GM21381 (cell line): ENCODE measurements at regions not wholly inside any gene's neighbourhood (a gene's known extent, or its start where the extent isn't known, plus 50 kb on each side); places are given as distances from the start of the nearest gene placed in this dataset.

ENCODE experiments used
- ATAC-seq: cut with Tn5 transposase; IDR thresholded peaks from one replicate; pipeline ENCODE4 v1.9.1; 2021; ENCODE audit warnings: mild to moderate bottlenecking, moderate library complexity; ENCODE audit not compliant: unreplicated experiment

DNA sequence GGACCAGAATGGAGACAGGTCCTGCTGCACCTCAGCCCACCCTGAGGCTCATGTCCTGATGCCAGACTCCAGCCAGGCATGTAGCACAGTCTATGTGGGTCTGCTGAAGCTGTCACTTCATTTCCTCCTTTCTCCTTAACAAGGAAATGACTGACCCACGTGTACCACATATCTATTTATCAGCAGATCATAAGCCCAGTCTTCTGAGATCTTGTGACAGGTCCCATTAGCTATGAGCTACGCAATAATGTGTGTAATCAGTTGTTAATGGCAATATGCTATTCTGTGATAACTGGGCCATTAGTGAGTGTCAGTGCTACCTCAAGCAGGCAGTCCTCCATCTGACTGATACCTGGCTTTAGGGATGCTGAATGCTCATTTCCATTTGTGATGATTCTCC is 615.3 kb downstream of the BCL11A start:
- no peak for ATAC-seq

DNA sequence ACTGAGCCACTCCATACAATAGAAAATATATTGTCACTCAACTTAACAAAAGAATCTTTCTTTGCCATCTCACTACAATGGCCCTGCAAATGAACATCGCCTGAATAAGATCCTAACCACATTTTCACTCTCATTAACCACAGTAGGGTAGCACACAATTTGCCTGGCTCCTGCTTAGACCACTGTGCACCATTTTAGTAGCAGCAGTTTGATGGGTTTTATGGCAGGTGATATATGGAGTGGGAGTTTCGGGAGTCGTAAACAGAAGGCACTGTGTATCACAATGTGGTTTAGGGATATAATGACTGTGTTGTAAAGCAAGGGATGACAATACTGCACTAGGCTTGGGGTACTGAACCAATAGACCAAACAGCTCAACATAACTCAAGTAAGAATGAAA is 617.4 kb downstream of the BCL11A start:
- ATAC-seq: no peak

DNA sequence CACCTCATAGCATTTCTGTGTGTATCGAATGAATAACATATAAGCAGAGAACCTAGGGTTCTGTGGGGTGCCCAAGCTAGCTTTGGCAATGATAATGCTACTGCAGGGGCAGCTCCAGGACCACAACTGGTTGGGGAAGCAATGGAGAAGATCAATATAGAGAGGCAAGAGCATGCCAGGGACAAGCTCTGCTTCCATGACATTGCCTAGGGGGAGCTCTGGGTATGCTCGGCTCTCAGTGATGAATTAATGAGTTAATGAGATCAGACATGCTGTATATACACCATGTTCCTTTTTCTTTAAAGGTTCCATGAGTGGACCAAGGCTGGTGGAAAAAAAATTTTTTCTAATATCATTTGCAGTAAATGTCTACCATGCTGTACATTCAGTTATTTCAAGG is 618.4 kb downstream of the BCL11A start:
- no peak for ATAC-seq

GRCh38 chr2:59933948-59934347 is 619.5 kb downstream of the BCL11A start:
- ATAC-seq: no peak

DNA sequence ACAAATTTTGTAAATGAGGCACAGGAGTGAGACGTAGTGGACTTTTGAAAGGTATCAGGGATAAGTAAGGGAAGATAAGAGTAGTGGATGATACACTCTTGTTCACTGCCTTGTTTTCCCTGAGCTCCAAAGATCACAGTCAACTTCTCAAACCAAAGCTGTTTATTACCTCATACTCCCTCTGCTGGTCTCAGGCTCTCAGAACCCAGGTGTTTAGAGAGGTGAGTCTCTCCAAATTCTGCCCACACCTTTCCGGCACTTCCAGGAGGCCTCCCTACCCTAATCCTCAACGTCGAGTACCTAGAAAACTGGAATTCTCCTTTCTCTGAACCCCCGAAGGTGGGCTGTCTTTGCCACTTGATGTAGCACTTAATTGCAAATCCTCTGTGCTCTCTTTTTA is 621.1 kb downstream of the BCL11A start:
- no peak for ATAC-seq

DNA sequence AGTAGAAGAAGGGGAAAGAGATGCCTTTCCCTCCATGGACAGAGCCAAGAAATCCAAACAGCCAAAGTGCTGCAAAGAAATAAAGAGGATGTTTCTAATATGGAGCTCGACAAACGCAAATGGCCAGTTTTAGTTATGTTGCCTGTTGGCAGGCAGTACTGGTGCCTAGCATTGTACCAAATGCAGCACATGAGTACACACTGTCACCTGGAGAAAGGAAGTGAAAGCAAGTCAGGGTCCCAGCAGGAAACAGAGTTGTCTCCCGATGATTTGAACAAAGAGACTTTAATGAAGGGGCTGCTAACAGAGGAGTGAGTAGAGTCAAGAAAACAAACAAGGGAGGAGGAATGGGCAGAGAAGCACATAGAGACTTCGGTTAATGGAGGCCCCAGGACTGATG is 623.0 kb downstream of the BCL11A start:
- ATAC-seq: no peak

DNA sequence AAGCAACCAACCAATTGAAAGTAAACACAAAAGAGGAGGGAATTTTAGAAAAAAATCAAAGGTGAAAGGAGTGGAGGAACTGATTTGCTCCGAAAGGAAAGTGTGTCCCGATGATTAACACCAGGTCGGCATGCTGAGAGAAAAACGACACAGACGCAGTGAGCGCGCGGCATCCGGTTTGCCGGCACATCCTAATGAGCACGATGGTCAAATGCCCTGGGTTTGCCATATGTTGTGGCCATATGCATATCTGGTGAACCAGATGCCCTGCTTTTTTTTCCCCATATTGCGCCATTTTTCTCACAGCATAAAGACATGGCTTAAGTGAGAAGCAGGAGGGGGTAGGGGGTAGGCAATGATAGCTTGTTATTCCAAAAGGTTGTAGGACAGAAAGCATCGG is 626.7 kb downstream of the BCL11A start:
- ATAC-seq: no peak

- no peak for ATAC-seq
Measured at GRCh38 chr2:59925321-59925720, 628.1 kb downstream of the BCL11A start.

- ATAC-seq: no peak
Measured at GRCh38 chr2:59924346-59924745, 629.1 kb downstream of the BCL11A start.

DNA sequence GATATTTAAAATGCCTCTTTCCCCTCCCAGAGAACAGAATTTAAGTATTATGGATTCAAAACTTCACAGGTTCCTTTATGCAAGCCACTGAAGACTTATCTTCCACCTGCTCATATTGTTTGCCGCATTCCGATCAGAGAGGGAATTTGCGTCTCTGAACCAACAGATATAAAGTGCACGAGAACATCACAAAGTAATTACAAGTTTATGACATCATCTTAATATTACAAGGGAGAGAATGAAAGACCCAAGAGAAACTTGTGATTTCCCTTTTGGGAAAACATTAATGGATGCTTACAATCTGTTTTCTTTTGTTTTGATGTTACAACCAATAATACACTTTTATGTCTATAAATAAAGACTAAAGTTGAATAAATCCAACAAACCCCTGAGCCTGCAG is 631.0 kb downstream of the BCL11A start:
- no peak for ATAC-seq

- no peak for ATAC-seq
Measured at GRCh38 chr2:59921743-59922142, 631.7 kb downstream of the BCL11A start.

GRCh38 chr2:59920961-59921360 is 632.5 kb downstream of the BCL11A start:
- ATAC-seq: no peak

GRCh38 chr2:59920307-59920706 is 633.1 kb downstream of the BCL11A start:
- no peak for ATAC-seq

GRCh38 chr2:59919579-59919978 is 633.9 kb downstream of the BCL11A start:
- ATAC-seq: no peak

DNA sequence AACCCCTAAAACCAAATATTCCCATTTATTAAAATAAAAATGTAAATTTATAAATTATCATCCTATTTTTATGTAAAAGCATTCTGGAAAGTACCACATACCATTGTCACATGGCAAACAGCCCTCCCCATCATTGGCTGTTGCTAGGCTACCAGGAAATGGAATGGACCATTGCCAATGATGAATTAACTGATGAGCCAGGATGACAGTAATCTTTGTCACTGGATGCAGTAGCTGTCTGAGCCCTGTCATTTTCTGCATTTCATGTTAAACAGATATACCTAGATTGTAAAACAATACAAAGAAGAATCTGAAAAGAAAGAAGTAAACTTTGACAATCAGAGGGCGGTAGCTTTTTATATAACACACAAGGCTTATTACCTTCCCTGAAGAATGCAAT is 641.4 kb downstream of the BCL11A start:
- no peak for ATAC-seq

- ATAC-seq: no peak
Measured at GRCh38 chr2:59910166-59910565, 643.3 kb downstream of the BCL11A start.

- no peak for ATAC-seq
Measured at GRCh38 chr2:59909147-59909546, 644.3 kb downstream of the BCL11A start.

GRCh38 chr2:59905731-59906130 is 647.7 kb downstream of the BCL11A start:
- ATAC-seq: no peak

- ATAC-seq: no peak
Measured at GRCh38 chr2:59903994-59904544, 649.4 kb downstream of the BCL11A start.

DNA sequence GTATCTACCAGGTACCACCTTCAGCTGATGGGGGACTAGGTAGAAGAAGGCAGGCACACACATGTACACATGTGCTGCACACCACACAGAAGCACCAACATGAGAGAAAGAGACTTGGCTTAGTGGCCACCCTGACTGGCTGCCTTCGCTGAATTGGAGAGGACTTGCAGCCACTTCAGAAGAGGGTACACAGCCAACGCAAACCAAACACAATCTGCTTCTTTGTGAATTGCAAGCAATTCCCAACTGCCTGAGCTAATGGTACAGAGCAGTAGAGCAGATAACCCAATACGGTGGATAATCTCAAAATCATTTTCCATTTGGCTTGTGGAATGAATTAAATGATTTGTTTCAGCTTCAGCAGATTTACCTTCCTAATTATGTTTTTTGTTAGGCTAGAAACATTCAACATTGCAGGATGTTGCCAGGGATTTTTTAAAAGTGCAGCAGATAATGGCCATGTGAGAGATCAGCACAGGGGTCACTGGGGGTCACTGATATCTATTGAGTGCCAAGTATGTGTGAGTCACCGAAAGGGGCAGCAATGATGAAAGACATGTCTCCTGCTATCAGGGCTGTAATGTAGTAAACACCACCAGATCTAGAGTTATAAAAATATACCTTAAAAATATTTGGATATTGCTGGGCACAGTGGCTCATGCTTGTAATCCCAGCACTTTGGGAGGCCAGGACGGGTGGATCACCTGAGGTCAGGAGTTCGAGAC is 652.6 kb downstream of the BCL11A start:
- ATAC-seq: no peak

DNA sequence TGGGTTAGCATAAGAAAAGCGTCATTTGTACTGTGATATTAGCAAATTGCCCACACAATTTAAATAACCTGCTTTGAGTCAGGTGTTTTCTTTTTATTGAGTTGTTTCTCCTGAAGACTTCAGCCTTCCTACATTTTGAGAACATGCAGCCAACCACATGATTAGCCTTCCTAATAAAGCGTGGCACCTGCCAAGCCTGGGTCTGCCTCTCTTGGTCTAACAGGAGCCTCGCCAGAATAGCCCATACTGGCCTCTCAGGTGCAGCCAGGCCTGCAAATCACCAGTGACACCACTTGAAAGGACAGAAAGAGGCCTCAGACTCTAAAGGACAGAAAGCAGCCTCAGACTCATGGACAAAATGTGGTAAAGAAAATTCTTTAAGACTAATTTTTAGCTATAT is 653.8 kb downstream of the BCL11A start:
- no peak for ATAC-seq

GRCh38 chr2:59896499-59897245 is 656.8 kb downstream of the BCL11A start:
- ATAC-seq: no peak
